HL-60/S4 treated with phorbol 12-myristate 13-acetate at 8.2 ng/mL for 4 days and 3 days (cell line): ENCODE measurements at regions not wholly inside any gene's neighbourhood (a gene's known extent, or its start where the extent isn't known, plus 50 kb on each side); places are given as distances from the start of the nearest gene placed in this dataset.

Source experiments
- in situ Hi-C: fragments of 300-500 bp; cut with MboI; formaldehyde crosslinking; loops from 2 replicates; pipeline ENCODE4 v1.15.0; 2022; ENCODE audit warnings: low sequenced_read_pairs

GRCh38 chr4:13316354-13316753 is 167.8 kb downstream of the RAB28 start:
- in situ Hi-C loops, result no loop called here

GRCh38 chr4:13313856-13314255 is 170.3 kb downstream of the RAB28 start:
- in situ Hi-C loops, result no loop called here

GRCh38 chr4:13312264-13312663 is 171.9 kb downstream of the RAB28 start:
- in situ Hi-C loops, result no loop called here

DNA sequence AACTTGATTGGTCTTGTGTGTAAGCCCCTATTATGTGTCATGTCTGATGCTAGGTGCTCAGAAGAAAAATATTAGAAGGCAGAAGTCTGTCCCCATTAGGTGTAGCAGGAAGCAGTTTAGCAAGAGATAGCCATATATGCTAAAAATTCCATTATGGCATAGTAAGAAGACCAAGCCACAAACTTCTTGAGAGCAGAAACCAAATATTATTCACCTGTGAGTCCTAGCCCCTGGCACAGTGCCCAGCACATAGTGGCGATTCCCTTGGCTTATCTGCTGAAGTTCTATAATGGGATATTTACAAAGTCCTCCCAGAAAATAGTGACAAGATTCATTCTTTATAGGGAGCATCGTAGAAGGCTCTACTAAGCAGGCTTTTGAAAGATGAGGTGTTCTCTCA is 174.4 kb downstream of the RAB28 start:
- in situ Hi-C loops, result no loop called here

DNA sequence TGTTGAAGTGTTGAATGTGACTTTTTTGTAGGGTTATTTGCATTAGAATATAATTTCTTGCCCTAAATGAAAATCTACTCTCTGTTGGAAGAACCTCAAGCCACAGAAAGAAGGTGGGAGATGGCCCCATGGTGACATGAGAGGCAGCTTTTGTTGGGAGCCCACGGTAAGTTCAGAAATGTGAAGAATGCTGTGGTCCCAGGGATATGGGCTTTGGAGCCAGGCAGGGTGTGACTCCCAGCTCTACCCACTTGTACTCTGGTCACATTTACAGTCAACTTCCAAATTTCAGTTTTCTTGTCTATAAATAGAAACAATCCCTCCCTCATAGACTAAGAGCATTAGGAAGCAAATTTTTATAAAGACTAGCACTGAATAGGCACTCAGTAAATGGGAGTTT is 177.8 kb downstream of the RAB28 start:
- in situ Hi-C loops, result no loop called here

GRCh38 chr4:13302876-13303275 is 181.3 kb downstream of the RAB28 start:
- in situ Hi-C loops, result no loop called here

- in situ Hi-C loops, result no loop called here
Measured at GRCh38 chr4:13299343-13299742, 184.8 kb downstream of the RAB28 start.

DNA sequence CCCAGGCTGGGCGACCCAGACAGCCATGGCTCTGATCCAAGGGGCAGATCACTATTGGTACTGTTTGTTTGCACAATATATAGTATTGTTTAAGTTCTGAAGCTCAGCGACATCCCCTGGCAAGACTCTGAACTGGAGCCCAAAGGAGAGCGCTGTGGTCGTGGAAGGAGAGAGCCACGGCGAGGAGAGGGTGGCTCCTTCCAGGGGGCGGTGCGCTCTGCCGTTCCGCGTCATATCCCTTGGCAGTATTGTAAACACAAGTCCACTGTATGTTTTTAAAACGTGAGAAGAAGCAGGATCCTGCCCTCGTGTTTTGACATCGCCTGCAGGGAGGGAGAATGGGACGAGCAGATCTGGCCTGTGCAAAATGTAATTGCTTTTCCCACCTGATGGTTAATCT is 185.5 kb downstream of the RAB28 start:
- in situ Hi-C loops, result no loop called here

- in situ Hi-C loops, result no loop called here
Measured at GRCh38 chr4:13296986-13297385, 187.2 kb downstream of the RAB28 start.

DNA sequence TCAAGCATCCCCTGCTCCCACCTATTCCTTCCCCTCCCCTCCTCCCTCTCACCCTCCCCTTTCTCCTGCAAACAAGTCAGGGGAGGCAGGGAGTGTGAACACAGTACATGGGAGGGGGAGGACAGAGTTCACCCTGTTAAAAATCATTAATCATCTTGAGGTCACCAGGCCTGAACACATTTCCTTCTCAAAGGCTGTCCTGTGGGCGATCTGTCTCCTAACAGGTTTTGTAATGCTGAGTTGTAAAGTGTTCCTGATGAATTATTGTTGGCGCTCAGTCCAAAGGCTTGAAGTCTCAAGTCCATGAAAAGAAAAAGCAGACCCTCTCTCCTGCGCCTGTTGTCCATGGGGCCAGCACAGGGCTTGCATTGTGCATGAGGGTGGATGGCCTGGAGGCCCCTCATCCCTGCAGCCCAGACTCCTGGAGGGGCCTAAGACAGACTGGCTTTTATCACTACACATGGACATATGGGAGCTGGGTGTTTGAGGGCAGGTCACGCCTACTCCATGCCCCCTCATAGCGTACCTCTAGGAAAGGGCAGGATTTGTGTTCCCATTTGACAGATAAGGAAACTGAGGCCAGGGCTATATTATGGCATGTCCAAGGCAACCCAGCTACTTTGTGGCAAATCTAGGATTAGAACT is 189.1 kb downstream of the RAB28 start:
- in situ Hi-C loops, result no loop called here

DNA sequence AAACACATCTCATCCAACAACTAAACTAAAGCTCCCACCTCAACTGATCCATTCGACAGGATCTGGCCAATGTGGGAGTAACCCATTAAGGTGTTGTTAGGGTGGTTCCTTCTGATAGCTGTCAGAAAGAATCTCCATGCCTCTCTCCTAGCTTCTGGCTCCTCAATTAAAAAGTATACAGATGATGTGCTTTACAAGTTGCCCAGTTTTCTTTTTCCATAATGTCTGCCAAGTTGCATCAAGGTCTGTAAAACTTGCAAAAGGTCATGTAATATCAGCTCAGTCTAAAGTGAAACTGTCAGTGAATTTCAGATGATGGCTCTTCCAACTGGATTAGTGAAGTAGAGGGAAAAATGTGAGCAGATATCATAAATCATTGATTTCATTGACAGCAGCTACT is 191.8 kb downstream of the RAB28 start:
- in situ Hi-C loops, result no loop called here

- in situ Hi-C loops, result no loop called here
Measured at GRCh38 chr4:13289391-13289790, 194.7 kb downstream of the RAB28 start.

GRCh38 chr4:13285336-13285735 is 198.8 kb downstream of the RAB28 start:
- in situ Hi-C loops, result no loop called here

DNA sequence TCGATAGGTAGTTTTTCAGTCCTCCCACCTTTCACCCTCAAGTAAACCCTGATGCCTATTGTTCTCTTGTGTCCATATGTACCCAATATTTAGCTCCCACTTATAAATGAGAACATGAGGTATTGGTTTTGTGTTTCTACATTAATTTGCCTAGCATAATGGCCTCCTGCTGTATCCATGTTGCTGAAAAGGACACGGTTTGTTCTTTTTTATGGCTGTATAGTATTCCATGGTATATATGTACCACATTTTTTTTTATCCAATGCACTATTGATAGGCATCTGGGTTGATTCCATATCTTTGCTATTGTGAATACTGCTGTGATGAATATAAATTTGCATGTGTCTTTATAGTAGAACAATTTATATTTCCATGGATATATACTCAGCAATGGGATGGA is 199.2 kb downstream of the RAB28 start:
- in situ Hi-C loops, result no loop called here

DNA sequence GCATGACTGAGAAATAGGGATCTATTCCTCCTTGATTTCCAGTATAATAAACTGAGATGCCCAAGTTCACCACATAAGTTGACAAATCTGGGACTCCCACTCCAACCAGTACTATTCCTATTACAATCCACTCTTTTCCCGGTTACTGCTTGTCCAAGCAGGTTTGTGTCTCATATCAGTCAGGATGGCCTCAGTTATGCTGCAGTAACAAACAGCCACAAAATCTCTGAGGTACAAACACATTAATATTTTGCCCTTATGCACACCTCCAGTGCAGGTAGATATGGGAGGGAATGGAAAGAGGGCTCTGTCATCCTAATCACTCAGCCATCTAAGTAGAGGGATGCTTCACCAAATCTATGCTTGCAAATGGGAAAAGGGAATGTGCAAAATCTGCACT is 207.8 kb downstream of the RAB28 start:
- in situ Hi-C loops, result no loop called here

GRCh38 chr4:13268703-13269102 is 215.4 kb downstream of the RAB28 start:
- in situ Hi-C loops, result no loop called here

DNA sequence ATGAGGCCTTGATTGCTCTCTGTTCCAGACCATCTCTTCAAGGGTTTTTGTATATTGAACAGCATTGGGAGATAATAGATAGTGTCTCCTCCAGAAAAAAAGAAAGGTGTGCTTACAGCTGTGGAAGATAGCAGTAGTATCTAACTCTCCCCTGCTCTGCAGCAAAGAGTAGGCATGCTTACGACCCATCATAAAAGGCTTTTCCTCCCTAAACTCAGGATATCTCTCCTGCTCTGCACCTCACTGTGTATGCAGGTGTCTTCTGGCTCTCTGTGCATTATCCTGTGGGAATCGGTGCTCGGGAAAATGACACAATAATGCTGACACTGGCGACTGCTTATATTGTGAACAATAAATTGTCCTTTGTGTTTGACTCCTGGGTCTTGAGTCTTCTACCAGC is 216.0 kb downstream of the RAB28 start:
- in situ Hi-C loops, result no loop called here

GRCh38 chr4:13267091-13267490 is 217.0 kb downstream of the RAB28 start:
- in situ Hi-C loops, result no loop called here

DNA sequence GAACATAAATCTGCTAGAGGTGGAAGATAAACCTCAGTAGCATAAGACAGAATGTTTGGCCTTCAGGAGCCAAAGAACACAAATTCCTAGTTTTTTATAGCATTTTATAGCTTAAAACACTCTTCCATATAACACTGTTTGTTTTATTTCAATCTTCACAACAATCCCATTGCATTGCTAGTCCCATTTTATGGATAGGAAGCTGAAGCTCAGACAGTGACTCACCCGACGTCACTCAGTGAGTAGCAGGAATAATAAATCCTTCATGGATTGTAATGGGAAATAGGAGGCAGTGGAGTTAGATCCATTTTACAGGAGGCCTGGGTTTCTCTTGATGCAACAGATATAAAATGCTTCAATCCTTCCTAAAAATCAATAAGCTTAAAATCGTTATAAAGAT is 217.5 kb downstream of the RAB28 start:
- in situ Hi-C loops, result no loop called here

GRCh38 chr4:13263967-13264525 is 220.1 kb downstream of the RAB28 start:
- in situ Hi-C loops, result no loop called here

GRCh38 chr4:13262816-13263215 is 221.3 kb downstream of the RAB28 start:
- in situ Hi-C loops, result no loop called here

DNA sequence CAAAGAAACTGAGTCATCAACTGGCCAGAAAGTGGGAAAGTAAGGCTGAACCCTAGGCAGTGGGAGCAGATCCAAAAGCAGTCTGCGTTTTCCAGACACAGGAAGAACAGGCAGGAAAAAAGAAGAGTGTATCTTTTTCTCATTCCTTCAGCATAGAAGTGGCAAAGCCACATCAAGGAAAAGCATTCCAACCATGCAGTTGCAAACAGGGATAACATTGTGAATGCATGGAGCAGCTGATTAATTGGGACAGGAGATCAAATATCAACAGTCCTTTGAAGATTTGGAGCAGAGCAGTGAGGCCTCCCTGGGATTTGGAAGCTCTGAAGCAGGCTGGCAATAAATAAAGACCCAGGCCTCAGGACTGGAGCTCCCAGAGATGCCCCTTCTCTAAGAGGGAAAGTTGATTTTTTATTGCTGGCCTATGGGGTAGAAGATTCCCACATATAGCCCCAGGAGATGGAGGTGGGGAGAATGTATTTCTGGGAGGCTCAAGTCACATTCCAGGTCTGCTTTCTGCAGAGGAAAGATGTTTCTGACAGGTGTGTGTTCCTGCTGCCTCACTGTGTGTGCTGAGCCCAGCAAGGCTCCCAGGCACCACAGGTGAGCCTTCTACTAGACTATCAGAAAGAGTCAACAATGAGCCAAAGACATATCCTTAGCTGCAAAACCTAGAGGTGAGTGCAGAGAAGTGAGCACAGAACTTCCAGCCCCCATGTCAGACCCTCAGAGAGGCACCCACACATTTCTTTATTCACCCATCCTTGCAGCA is 222.5 kb downstream of the RAB28 start:
- in situ Hi-C loops, result no loop called here
